HFFc6 (cell line): ENCODE measurements at regions not wholly inside any gene's neighbourhood (a gene's known extent, or its start where the extent isn't known, plus 50 kb on each side); places are given as distances from the start of the nearest gene placed in this dataset.
A peak's percentile ranks its signal among the peaks of the same experiment; 100 is the strongest.

Source experiments
- DNase-seq: peaks from one replicate; pipeline ENCODE4 v3.0.0-alpha.2; 2018
- H3K27ac Mint-ChIP-seq: 2 replicates; pipeline ENCODE4 v1.8.0; 2020; ENCODE audit warnings: mild to moderate bottlenecking, mixed read lengths
- H3K27me3 Mint-ChIP-seq: 2 replicates; pipeline ENCODE4 v1.8.0; 2021; ENCODE audit warnings: mild to moderate bottlenecking, moderate library complexity, mixed read lengths; ENCODE audit not compliant: insufficient read depth
- H3K36me3 Mint-ChIP-seq: 2 replicates; pipeline ENCODE4 v1.8.0; 2021; ENCODE audit warnings: low read depth, mixed read lengths
- H3K4me1 Mint-ChIP-seq: 2 replicates; pipeline ENCODE4 v1.8.0; 2020; ENCODE audit warnings: low read depth, mixed read lengths
- H3K4me3 Mint-ChIP-seq: 2 replicates; pipeline ENCODE4 v1.8.0; 2020; ENCODE audit warnings: mild to moderate bottlenecking, moderate library complexity, mixed read lengths
- H3K9me3 Mint-ChIP-seq: 2 replicates; pipeline ENCODE4 v1.8.0; 2020; ENCODE audit warnings: mild to moderate bottlenecking, mixed read lengths
- TF ChIP-seq, protein P1 (sequence below): fragments of 200-600 bp; sonication (generic); IDR thresholded peaks from 2 replicates; pipeline ENCODE4 v1.5.0; 2021; ENCODE audit warnings: antibody characterized with exemption, mild to moderate bottlenecking

DNA sequence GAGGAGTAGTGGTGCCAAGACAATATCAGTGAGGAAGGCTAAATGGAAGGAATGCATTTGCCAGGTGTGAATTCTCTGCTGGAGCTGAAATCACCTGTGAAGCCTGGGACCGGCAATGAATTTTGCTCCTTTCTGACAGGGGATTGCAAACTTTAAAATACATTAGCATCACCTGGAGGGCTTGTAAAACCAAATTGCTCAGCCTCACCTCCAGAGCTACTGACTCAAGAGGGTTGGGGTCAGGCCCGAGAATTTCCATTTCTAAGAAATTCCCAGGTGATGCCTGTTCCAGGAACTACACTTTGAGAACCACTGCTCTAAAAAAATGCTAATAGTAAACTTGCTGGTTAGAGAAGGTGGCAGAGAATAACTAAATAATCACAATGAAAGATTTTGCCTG, 445.6 kb upstream of the RBMS3 start:
- peaks cover 10% of the 10 kb centered on the region; the same call in 1 of the 2 replicates for H3K4me1 Mint-ChIP-seq
- no peaks in the 10 kb centered on the region for H3K9me3 Mint-ChIP-seq
- no peak overlapping the region for H3K27ac Mint-ChIP-seq
- no peak for DNase-seq
- TF ChIP-seq, protein P1, sequence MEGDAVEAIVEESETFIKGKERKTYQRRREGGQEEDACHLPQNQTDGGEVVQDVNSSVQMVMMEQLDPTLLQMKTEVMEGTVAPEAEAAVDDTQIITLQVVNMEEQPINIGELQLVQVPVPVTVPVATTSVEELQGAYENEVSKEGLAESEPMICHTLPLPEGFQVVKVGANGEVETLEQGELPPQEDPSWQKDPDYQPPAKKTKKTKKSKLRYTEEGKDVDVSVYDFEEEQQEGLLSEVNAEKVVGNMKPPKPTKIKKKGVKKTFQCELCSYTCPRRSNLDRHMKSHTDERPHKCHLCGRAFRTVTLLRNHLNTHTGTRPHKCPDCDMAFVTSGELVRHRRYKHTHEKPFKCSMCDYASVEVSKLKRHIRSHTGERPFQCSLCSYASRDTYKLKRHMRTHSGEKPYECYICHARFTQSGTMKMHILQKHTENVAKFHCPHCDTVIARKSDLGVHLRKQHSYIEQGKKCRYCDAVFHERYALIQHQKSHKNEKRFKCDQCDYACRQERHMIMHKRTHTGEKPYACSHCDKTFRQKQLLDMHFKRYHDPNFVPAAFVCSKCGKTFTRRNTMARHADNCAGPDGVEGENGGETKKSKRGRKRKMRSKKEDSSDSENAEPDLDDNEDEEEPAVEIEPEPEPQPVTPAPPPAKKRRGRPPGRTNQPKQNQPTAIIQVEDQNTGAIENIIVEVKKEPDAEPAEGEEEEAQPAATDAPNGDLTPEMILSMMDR = no peak
- no peaks in the 10 kb centered on the region for H3K36me3 Mint-ChIP-seq
- no peak overlapping the region for H3K4me3 Mint-ChIP-seq
- peaks cover 6% of the 10 kb centered on the region for H3K27me3 Mint-ChIP-seq

DNA sequence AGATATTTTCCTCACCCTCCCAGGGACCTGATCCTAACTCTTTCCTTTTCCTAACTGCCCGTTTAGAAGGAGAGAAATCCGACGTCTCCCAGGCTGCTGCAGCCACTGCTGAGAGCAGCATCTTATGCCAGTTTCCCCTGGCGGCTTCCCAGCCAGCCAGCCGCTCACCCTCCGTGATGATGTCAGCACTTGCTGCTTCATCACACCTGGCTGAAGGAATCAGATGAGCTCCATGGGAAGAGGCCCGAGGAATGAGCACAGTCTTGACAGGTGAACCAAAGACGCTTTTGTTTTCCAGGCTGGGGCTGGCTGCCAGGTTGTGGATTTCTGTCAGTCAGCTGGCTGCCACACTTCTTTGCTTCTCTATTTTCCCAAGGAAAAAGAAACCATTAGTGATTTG, 445.1 kb upstream of the RBMS3 start:
- DNase-seq = no peak
- Mint-ChIP-seq H3K27ac (no peak overlapping the region), H3K36me3 (no peaks in the 10 kb centered on the region), H3K9me3 (no peaks in the 10 kb centered on the region), H3K4me1 (peaks cover 10% of the 10 kb centered on the region; the same call in 1 of the 2 replicates), H3K4me3 (no peak overlapping the region), H3K27me3 (peaks cover 9% of the 10 kb centered on the region)
- TF ChIP-seq, protein P1 = no peak

DNA sequence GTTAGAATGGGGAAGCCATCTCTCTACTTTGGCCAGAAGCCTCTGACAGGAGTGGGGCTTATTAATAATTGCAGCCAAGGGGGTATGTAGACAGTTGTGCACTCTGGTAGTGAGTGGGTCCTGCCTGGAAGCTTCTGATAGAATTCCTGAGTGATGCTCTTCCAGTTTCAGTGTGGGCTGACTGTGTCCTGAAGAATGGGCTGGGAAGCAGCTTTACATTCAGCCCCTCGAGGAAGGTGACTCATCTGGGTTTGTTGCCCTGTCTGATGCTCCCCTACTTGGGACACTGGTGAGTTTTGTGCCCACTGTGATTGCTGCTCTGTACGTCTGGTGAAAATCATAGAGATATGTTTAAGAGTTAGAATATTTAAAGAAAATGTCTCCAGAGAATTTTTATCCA, 444.7 kb upstream of the RBMS3 start:
- no peak overlapping the region for H3K27ac Mint-ChIP-seq
- TF ChIP-seq, protein P1 = no peak
- peaks cover 9% of the 10 kb centered on the region for H3K27me3 Mint-ChIP-seq
- H3K4me1 Mint-ChIP-seq = peaks cover 10% of the 10 kb centered on the region; the same call in 1 of the 2 replicates
- no peak overlapping the region for H3K4me3 Mint-ChIP-seq
- peak; percentile 6 for DNase-seq
- H3K36me3 Mint-ChIP-seq = no peaks in the 10 kb centered on the region
- H3K9me3 Mint-ChIP-seq = no peaks in the 10 kb centered on the region

DNA sequence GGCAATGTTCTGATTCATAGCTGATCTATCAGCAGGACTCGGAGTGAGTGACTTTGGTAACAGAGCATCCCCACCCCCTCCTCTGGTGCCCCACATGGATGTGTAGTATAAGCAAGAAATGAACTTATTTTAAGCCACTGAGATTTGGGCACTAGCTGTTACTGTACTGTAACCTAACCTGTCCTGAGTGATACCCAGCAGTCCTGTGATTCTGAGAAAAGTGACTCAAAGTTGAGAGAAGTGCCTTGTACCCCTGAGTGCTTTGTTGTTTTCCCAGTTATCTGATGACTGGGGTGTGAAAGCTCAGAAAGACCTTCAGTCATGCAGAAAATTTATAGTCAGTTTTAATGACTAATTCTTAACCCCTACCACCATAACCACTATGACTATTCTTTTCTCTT, 439.9 kb upstream of the RBMS3 start:
- H3K27ac Mint-ChIP-seq = no peak overlapping the region
- no peak for DNase-seq
- no peaks in the 10 kb centered on the region for H3K9me3 Mint-ChIP-seq
- H3K4me3 Mint-ChIP-seq = no peak overlapping the region
- no peaks in the 10 kb centered on the region for H3K36me3 Mint-ChIP-seq
- TF ChIP-seq, protein P1 = no peak
- H3K27me3 Mint-ChIP-seq = peaks cover 14% of the 10 kb centered on the region
- peaks cover 4% of the 10 kb centered on the region; the same call in 1 of the 2 replicates for H3K4me1 Mint-ChIP-seq

DNA sequence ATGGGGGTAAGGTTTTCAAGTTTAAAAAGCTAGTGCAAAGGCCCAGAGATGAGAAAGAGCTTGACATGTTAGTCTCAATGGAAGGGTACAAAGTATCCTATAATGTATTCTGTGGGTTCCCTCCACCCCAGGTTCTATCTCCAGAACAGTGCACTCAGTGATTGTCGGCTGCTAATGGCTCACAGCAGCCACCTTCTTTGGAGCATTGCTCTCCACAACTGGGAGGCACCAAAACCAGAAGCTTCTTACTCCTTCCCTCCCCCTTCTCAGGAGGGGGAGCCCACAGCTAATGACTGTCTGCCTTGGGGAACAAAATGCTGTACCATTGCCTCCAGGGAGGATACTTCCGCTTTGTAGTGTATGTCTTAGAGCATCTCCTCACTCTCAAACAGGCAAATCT, 439.4 kb upstream of the RBMS3 start:
- H3K4me1 Mint-ChIP-seq = no peaks in the 10 kb centered on the region; the same call in 1 of the 2 replicates
- no peak for DNase-seq
- no peak overlapping the region for H3K27ac Mint-ChIP-seq

More for the DNA sequence above, 439.4 kb upstream of the RBMS3 start:
- Mint-ChIP-seq H3K36me3 (no peaks in the 10 kb centered on the region), H3K4me3 (no peak overlapping the region), H3K27me3 (peaks cover 10% of the 10 kb centered on the region), H3K9me3 (no peaks in the 10 kb centered on the region)
- TF ChIP-seq, protein P1 = no peak
